Activated CD4-positive, alpha-beta T cell treated with anti-CD3 and anti-CD28 coated beads, Interleukin-2, amount 50 U/mL, for 24 hours (primary cell): ENCODE measurements at regions not wholly inside any gene's neighbourhood (a gene's known extent, or its start where the extent isn't known, plus 50 kb on each side); places are given as distances from the start of the nearest gene placed in this dataset.
"Not testable (repeated sequence)": the region's sequence is repeated elsewhere in the genome, so short reads cannot be mapped to it uniquely, and the experiment has no call there.

Experiments used
- DNase-seq, 2 donors: peaks; one replicate each; pipeline ENCODE4 v3.0.0-alpha.2; 2020; ENCODE audit warnings: low read depth in 1 of 2, low spot score in 1 of 2

GRCh38 chr6:121682666-121683065 is 247.2 kb downstream of the GJA1 start:
- no peak for DNase-seq

DNA sequence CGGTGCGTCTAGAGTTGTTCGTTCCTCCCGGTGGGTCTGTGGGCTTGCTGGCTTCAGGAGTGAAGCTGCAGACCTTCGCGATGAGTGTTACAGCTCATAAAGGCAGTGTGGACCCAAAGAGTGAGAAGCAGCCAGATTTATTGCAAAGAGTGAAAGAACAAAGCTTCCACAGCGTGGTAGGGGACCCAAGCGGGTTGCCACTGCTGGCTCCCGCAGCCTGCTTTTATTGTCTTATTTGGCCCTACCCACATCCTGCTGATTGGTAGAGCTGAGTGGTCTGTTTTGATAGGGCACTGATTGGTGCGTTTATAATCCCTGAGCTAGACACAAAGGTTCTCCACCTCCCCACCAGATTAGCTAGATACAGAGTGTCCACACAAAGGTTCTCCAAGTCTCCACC is 250.4 kb downstream of the GJA1 start:
- not testable (repeated sequence) for DNase-seq

DNA sequence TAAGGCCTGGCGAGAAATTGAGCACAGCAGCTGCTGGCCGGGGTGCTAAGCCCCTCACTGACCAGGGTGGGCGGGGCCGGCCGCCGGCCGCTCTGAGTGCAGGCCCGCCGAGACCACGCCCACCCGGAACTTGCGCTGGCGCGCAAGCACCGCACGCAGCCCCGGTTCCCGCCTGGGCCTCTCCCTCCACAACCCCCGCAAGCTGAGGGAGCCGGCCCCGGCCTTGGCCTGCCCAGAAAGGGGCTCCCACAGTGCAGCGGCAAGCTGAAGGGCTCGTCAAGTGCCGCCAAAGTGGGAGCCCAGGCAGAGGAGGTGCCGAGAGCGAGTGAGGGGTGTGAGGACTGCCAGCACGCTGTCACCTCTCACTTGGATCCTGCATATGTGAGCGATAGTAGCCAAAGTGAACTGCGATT is 251.2 kb downstream of the GJA1 start:
- no peak for DNase-seq

DNA sequence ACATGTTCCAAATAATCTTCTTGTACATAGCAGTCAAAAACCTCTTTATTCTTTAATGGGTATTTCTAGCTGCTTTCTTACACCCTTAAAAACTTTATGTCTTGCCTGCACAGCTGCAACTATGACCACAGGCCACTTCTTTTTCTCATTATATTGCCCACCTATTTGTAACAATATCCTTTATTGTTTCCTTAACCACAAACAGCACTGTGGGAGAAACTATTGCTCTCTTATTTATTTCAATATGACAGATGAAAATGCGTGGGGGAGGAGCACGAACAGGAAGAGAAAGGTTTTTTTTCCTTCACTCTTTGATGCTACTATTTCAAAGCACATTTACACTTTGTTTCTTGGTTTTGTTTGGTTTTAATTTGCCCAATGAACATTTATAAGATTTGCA is 253.5 kb downstream of the GJA1 start:
- DNase-seq, result no peak

- DNase-seq, result no peak
These were observed 255.7 kb downstream of the GJA1 start for GRCh38 chr6:121691126-121691551.

GRCh38 chr6:121694389-121694788 is 258.9 kb downstream of the GJA1 start:
- no peak for DNase-seq

DNA sequence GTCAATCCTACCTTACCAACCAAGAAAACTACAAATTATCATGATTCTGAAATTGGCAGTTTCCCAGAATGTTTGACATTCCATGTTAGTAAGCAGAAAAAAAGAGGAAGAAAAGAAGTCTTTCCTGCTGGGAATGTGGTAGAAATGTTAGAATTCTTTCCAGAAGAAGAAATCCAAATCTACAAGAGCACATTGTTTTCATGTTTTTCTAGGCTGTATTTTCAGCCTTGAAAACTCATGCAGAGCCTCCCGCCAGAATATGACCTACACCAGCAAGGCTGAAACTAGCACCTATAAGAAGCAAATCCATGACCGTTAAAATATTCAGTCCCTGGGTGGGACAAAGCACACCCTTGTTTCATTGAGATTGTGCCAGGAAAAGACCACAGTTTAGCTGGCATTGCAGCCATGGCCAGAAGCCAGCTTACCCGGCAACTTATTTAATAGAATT is 259.4 kb downstream of the GJA1 start:
- DNase-seq, result no peak

DNA sequence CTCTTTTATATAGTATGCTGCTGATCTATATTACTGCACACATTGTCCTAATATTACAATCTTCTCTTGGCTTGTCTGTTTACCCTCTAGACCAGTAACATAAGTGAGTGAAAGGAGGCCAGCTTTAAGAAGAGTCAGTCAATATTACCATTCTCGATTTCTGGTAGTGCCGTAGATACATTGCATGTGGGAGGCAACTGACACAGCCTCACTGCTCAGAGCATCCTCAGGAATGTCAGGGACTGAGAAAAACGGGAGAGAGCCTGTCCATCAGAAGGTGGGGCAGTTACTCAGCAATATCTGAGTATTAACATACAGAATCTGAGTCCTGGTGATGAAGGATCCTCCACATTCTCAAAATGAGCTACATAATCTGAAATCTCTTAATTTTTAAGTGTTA is 259.9 kb downstream of the GJA1 start:
- DNase-seq, result no peak

DNA sequence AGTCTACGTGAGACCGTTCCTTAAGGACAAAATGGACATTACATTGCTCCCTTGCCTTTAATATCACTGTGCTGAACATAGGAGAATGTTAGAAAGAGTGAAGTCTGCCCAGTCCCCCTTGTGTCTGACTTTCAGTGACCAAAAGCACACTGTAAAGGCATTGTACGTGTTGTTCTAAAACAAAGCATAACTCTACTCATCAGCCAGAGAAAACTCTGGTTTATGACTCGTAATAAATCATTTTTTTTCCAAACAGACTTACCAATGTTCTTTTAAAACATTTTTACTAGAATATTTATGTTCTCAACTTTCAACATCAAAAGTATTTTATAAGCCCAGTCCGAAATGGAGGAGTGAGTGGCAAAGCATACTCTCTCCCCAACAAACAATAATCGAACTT is 262.5 kb downstream of the GJA1 start:
- DNase-seq, result no peak

- no peak for DNase-seq
These were observed 263.2 kb downstream of the GJA1 start for GRCh38 chr6:121698617-121699016.

- not testable (repeated sequence) for DNase-seq
These were observed 267.7 kb downstream of the GJA1 start for GRCh38 chr6:121703129-121703528.

GRCh38 chr6:121711472-121711871 is 276.0 kb downstream of the GJA1 start:
- no peak for DNase-seq

DNA sequence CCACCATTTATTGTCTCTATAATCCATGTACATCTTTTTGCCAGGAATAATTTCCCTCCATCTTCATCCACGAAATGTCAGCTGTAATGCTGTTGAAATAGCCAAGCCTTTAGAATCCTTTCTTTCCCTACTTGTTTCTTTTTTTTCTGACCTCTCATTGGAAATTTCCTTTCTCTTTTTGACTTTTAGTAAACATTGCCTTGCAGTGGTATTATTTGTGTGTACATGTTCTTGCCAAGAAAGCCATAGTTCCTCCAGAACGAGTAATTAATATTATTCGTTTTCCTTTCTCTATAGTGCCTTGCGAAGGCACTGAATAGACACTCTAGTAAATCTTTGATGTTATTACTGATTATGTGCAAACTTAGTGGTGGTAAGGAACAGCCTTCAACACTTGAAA is 282.2 kb downstream of the GJA1 start:
- no peak for DNase-seq

DNA sequence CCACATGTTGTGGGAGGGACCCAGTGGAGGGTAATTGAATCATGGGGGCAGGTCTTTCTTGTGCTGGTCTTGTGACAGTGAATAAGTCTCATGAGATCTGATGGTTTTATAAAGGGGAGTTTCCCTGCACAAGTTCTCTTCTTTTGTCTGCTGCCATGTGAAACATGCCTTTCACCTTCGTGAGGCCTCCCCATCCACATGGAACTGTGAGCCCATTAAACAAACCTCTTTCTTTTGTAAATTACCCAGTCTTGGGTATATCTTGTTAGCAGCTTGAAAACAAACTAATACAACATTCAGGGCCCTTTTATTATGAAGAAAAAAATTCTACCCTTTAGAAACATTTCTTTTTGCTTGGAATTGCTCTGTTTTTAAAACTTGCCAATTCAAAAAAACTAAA is 285.4 kb downstream of the GJA1 start:
- not testable (repeated sequence) for DNase-seq

DNA sequence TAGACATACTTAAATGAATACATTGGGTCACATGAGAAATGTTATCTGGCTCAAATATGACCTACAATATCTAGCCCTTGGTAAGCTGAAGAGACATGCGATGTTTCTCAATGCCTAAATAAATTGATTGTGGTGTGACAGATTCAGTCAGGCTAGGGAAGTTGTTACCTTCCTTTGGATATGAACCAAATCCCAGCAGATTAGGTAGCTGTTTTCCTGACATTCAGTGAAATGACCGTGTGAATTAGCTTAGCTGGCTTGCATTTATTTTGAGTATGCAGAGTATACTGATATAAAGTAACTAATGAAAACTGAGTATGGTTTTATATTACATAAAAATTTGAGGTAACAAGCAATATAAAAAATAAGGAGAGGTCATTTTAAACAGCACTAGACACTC is 288.2 kb downstream of the GJA1 start:
- no peak for DNase-seq

GRCh38 chr6:121724576-121724975 is 289.1 kb downstream of the GJA1 start:
- DNase-seq, result no peak

GRCh38 chr6:121726596-121726995 is 291.1 kb downstream of the GJA1 start:
- no peak for DNase-seq

DNA sequence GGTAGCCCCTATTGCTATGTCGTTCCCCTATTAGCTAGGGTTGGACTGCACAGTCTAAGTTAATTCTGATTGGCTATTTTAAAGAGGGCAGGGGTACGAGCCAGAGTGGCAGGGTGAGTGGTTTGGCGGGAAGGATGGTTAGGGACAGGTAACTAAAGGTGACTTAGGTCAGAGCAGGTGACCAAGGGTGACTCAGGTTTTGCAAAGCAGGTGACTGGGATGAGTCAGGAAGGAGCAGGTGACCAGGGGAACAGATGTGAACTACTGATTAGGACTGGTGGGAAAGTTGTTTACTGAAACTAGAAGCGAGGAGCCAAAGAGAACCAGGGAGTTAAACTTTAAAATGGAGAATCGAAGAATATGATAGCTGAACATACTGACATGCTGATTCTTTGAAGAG is 295.2 kb downstream of the GJA1 start:
- no peak for DNase-seq

DNA sequence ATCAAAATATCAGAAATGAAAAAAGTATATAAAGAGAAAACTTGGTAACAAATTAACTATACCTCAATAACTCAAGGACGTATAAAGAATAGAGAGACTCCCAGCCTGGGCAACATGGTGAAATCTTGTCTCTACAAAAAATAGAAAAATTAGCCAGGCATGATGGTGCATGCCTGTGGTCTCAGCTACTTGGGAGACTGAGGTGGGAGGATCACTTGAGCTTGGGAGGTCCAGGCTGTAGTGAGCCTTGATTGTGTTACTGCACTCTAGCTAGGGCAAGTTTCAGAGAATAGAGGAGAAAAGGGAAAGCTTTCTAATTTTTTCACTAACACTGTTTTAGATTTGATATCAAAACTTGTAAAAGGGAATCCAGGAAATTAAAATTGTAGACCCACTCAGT is 295.9 kb downstream of the GJA1 start:
- DNase-seq, result no peak

GRCh38 chr6:121732641-121733040 is 297.2 kb downstream of the GJA1 start:
- DNase-seq, result no peak

DNA sequence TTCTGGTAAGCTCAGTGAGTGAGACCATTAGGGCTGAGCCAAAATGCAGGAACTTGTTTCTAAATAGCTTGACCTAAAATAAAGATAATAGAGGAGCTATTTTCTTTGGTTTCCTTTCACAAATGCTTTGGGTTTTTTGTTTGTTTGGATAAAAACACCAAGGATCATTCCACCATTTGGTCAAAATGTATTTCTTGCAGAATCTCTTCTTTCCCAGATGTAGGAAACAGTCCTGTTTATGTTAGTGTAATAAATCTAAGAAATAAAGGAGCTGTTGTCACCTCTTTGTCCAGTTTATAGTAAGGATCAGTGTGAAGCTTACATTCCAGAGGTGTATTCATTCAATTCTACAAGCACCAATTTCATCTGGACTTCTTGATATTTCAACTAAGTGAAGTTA is 297.8 kb downstream of the GJA1 start:
- DNase-seq, result no peak

DNA sequence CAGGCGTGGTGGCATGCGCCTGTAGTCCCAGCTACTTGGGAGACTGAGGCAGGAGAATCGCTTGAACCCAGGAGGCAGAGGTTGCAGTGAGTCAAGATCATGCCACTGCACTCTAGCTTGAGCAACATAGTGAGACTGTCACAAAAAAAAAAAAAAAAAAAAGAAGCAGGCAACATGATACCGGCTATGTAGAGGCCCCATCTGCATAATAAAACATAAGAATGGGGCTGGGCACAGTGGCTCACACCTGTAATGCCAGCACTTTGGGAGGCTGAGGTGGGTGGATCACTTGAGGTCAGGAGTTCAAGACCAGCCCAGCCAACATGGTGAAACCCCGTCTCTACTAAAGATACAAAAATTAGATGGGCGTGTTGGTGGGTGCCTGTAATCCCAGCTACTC is 304.7 kb downstream of the GJA1 start:
- DNase-seq, result not testable (repeated sequence)

DNA sequence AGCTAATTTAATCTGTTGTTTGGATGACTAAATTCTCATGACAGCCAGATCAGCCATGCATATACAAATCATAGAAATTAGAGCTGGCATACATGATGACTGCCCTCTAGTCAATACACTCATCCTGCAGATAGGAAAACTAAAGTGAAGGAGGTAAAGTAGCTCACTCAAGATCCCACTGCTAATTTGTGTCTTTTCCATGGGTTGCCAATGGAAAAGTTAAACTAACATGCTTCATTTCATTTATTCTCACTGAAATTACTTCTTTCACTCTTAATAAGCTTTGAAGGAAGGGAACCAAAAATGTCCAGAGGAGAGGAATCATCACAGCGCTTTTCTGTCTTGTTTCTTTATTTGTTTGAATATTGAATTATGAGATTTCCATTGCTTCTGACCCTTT is 308.2 kb downstream of the GJA1 start:
- no peak for DNase-seq

GRCh38 chr6:121748376-121748775 is 312.9 kb downstream of the GJA1 start:
- no peak for DNase-seq
